WTC11 (cell line): ENCODE measurements at regions not wholly inside any gene's neighbourhood (a gene's known extent, or its start where the extent isn't known, plus 50 kb on each side); places are given as distances from the start of the nearest gene placed in this dataset.

Source experiments
- ATAC-seq: fragments of 200-7000 bp; cut with Tn5 transposase; 2 replicates; pipeline ENCODE4 v1.10.0; 2021; ENCODE audit warnings: mild to moderate bottlenecking, moderate library complexity
- CTCF ChIA-PET: fragments of 300-600 bp; sonication (Branson Sonifier 250); formaldehyde crosslinking; loops from one replicate; lab custom pipeline; 2021; ENCODE audit warnings: antibody characterized with exemption; lab: Charles Lee
- POLR2A ChIA-PET: fragments of 350-600 bp; sonication (Branson Sonifier 250); formaldehyde crosslinking; loops from one replicate; lab custom pipeline; 2021; ENCODE audit warnings: antibody characterized with exemption; lab: Charles Lee
- DNase-seq: peaks from one replicate; pipeline ENCODE4 v3.0.0; 2021; ENCODE audit warnings: low spot score
- H3K27ac Mint-ChIP-seq: 2 replicates; pipeline ENCODE4 v1.8.0; 2021; ENCODE audit warnings: mixed read lengths
- H3K27me3 Mint-ChIP-seq: 2 replicates; pipeline ENCODE4 v1.8.0; 2021; ENCODE audit warnings: low read depth, mild to moderate bottlenecking, moderate library complexity, mixed read lengths
- H3K36me3 Mint-ChIP-seq: 2 replicates; pipeline ENCODE4 v1.8.0; 2021; ENCODE audit warnings: mixed read lengths
- H3K4me1 Mint-ChIP-seq: 2 replicates; pipeline ENCODE4 v1.8.0; 2022; ENCODE audit warnings: mixed read lengths
- H3K4me3 Mint-ChIP-seq: 2 replicates; pipeline ENCODE4 v1.8.0; 2021; ENCODE audit warnings: mild to moderate bottlenecking, moderate library complexity, mixed read lengths
- H3K9me3 Mint-ChIP-seq: 2 replicates; pipeline ENCODE4 v1.8.0; 2021; ENCODE audit warnings: mixed read lengths
- ATF1 ChIP-seq: sonication (generic); formaldehyde crosslinking; IDR thresholded peaks from 2 replicates; pipeline ENCODE4 v1.8.1; 2023; ENCODE audit warnings: mild to moderate bottlenecking, moderate library complexity, missing genetic modification reagents
- E2F4 ChIP-seq: sonication (generic); formaldehyde crosslinking; IDR thresholded peaks from 2 replicates; pipeline ENCODE4 v1.8.1; 2022; ENCODE audit warnings: low read depth, mild to moderate bottlenecking, moderate library complexity, missing genetic modification reagents, borderline replicate concordance
- ESRRA ChIP-seq: sonication (generic); formaldehyde crosslinking; IDR thresholded peaks from 2 replicates; pipeline ENCODE4 v1.8.1; 2022; ENCODE audit warnings: mild to moderate bottlenecking, missing genetic modification reagents, borderline replicate concordance
- FOXJ3 ChIP-seq: sonication (generic); formaldehyde crosslinking; IDR thresholded peaks from 2 replicates; pipeline ENCODE4 v1.9.0; 2021; ENCODE audit warnings: missing genetic modification reagents, mild to moderate bottlenecking, borderline replicate concordance
- IRF2 ChIP-seq: sonication (generic); formaldehyde crosslinking; IDR thresholded peaks from 2 replicates; pipeline ENCODE4 v1.8.0; 2022; ENCODE audit warnings: low read depth, missing genetic modification reagents, borderline replicate concordance
- NFYB ChIP-seq: sonication (generic); formaldehyde crosslinking; conservative IDR thresholded peaks from 2 replicates; pipeline ENCODE4 v1.8.0; 2022; ENCODE audit warnings: low read depth, missing genetic modification reagents
- NR2C2 ChIP-seq: sonication (generic); formaldehyde crosslinking; IDR thresholded peaks from 2 replicates; pipeline ENCODE4 v1.8.0; 2022; ENCODE audit warnings: mild to moderate bottlenecking, missing genetic modification reagents
- SMAD4 ChIP-seq: sonication (generic); formaldehyde crosslinking; IDR thresholded peaks from 2 replicates; pipeline ENCODE4 v1.8.0; 2022; ENCODE audit warnings: mild to moderate bottlenecking, missing genetic modification reagents
- SP1 ChIP-seq: sonication (generic); formaldehyde crosslinking; conservative IDR thresholded peaks from 2 replicates; pipeline ENCODE4 v1.8.1; 2022; ENCODE audit warnings: missing genetic modification reagents
- ZNF317 ChIP-seq: sonication (generic); formaldehyde crosslinking; IDR thresholded peaks from 2 replicates; pipeline ENCODE4 v1.8.1; 2023; ENCODE audit warnings: low read depth, mild to moderate bottlenecking, moderate library complexity, missing genetic modification reagents, borderline replicate concordance
- TF ChIP-seq, protein P1 (sequence below): sonication (generic); formaldehyde crosslinking; IDR thresholded peaks from 2 replicates; pipeline ENCODE4 v1.8.0; 2022; ENCODE audit warnings: mild to moderate bottlenecking, missing genetic modification reagents
- TF ChIP-seq, protein P2 (sequence below): sonication (generic); formaldehyde crosslinking; IDR thresholded peaks from 2 replicates; pipeline ENCODE4 v1.8.0; 2023; ENCODE audit warnings: mild to moderate bottlenecking, missing genetic modification reagents
- TF ChIP-seq, protein P3 (sequence below): sonication (generic); formaldehyde crosslinking; IDR thresholded peaks from 2 replicates; pipeline ENCODE4 v1.8.0; 2022; ENCODE audit warnings: mild to moderate bottlenecking, missing genetic modification reagents
- TF ChIP-seq, protein P4 (sequence below): sonication (generic); formaldehyde crosslinking; IDR thresholded peaks from 2 replicates; pipeline ENCODE4 v1.8.1; 2023; ENCODE audit warnings: mild to moderate bottlenecking, moderate library complexity, missing genetic modification reagents
- TF ChIP-seq, protein P5 (sequence below): sonication (generic); formaldehyde crosslinking; IDR thresholded peaks from 2 replicates; pipeline ENCODE4 v1.8.1; 2022; ENCODE audit warnings: low read depth, missing genetic modification reagents, borderline replicate concordance

- peaks cover 35% of the 10 kb centered on the region for H3K36me3 Mint-ChIP-seq
- no peak overlapping the region for H3K4me3 Mint-ChIP-seq
- no peak overlapping the region for H3K27ac Mint-ChIP-seq
- H3K9me3 Mint-ChIP-seq = peaks cover 54% of the 10 kb centered on the region
- no peaks in the 10 kb centered on the region for H3K4me1 Mint-ChIP-seq
- DNase-seq = no peak
- peaks cover 6% of the 10 kb centered on the region for H3K27me3 Mint-ChIP-seq
- TF ChIP-seq FOXJ3 (CRISPR knock-in tag) = no peak
- no peak for TF ChIP-seq SMAD4 (CRISPR knock-in tag)
- TF ChIP-seq, protein P1, sequence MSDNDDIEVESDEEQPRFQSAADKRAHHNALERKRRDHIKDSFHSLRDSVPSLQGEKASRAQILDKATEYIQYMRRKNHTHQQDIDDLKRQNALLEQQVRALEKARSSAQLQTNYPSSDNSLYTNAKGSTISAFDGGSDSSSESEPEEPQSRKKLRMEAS (CRISPR knock-in tag) = no peak
- TF ChIP-seq SP1 (CRISPR knock-in tag) = no peak
- TF ChIP-seq, protein P2, sequence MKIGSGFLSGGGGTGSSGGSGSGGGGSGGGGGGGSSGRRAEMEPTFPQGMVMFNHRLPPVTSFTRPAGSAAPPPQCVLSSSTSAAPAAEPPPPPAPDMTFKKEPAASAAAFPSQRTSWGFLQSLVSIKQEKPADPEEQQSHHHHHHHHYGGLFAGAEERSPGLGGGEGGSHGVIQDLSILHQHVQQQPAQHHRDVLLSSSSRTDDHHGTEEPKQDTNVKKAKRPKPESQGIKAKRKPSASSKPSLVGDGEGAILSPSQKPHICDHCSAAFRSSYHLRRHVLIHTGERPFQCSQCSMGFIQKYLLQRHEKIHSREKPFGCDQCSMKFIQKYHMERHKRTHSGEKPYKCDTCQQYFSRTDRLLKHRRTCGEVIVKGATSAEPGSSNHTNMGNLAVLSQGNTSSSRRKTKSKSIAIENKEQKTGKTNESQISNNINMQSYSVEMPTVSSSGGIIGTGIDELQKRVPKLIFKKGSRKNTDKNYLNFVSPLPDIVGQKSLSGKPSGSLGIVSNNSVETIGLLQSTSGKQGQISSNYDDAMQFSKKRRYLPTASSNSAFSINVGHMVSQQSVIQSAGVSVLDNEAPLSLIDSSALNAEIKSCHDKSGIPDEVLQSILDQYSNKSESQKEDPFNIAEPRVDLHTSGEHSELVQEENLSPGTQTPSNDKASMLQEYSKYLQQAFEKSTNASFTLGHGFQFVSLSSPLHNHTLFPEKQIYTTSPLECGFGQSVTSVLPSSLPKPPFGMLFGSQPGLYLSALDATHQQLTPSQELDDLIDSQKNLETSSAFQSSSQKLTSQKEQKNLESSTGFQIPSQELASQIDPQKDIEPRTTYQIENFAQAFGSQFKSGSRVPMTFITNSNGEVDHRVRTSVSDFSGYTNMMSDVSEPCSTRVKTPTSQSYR (CRISPR knock-in tag) = no peak
- TF ChIP-seq ESRRA (CRISPR knock-in tag) = no peak
- no peak for TF ChIP-seq ZNF317 (CRISPR knock-in tag)
- no peak for TF ChIP-seq NR2C2 (CRISPR knock-in tag)
- no peak for TF ChIP-seq IRF2 (CRISPR knock-in tag)
- no peak for TF ChIP-seq NFYB (CRISPR knock-in tag)
- TF ChIP-seq, protein P3, sequence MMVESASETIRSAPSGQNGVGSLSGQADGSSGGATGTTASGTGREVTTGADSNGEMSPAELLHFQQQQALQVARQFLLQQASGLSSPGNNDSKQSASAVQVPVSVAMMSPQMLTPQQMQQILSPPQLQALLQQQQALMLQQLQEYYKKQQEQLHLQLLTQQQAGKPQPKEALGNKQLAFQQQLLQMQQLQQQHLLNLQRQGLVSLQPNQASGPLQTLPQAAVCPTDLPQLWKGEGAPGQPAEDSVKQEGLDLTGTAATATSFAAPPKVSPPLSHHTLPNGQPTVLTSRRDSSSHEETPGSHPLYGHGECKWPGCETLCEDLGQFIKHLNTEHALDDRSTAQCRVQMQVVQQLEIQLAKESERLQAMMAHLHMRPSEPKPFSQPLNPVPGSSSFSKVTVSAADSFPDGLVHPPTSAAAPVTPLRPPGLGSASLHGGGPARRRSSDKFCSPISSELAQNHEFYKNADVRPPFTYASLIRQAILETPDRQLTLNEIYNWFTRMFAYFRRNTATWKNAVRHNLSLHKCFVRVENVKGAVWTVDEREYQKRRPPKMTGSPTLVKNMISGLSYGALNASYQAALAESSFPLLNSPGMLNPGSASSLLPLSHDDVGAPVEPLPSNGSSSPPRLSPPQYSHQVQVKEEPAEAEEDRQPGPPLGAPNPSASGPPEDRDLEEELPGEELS (CRISPR knock-in tag) = no peak
- no peak for TF ChIP-seq E2F4 (CRISPR knock-in tag)
- TF ChIP-seq ATF1 (CRISPR knock-in tag) = no peak
- TF ChIP-seq, protein P4, sequence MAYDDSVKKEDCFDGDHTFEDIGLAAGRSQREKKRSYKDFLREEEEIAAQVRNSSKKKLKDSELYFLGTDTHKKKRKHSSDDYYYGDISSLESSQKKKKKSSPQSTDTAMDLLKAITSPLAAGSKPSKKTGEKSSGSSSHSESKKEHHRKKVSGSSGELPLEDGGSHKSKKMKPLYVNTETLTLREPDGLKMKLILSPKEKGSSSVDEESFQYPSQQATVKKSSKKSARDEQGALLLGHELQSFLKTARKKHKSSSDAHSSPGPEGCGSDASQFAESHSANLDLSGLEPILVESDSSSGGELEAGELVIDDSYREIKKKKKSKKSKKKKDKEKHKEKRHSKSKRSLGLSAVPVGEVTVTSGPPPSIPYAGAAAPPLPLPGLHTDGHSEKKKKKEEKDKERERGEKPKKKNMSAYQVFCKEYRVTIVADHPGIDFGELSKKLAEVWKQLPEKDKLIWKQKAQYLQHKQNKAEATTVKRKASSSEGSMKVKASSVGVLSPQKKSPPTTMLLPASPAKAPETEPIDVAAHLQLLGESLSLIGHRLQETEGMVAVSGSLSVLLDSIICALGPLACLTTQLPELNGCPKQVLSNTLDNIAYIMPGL (CRISPR knock-in tag) = no peak
- ChIA-PET POLR2A (no interaction called here), CTCF (no interaction called here)
- ATAC-seq = no peak
Observed at GRCh38 chr6:164578616-164579015, 730.8 kb downstream of the C6orf118 start.

DNA sequence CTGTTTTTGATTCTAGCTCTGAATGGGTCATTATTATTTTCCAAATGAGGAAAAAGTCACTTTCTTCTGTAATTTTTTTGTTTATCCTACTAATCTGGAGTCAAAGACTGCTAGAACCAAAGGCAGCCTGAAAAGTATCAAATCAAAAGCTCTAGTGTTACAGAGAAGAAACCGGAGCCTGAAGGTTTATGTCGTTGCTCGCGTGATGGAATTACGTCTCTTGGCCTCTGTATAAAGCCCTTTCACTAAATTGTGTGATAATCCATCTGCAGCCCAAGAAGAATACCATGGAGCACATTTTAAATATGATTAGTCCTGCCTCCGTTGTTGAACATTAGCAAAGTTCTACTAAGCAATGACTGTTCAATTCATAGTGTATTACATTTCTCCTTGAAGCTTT is 738.6 kb downstream of the C6orf118 start:
- ATAC-seq = no peak
- Mint-ChIP-seq H3K4me1 (peaks cover 23% of the 10 kb centered on the region), H3K36me3 (peaks cover 30% of the 10 kb centered on the region), H3K27me3 (no peaks in the 10 kb centered on the region; the same call in 1 of the 2 replicates), H3K27ac (no peak overlapping the region), H3K9me3 (peaks cover 40% of the 10 kb centered on the region), H3K4me3 (no peak overlapping the region)
- no peak for DNase-seq
- CTCF ChIA-PET = no interaction called here
- TF ChIP-seq, protein P5, sequence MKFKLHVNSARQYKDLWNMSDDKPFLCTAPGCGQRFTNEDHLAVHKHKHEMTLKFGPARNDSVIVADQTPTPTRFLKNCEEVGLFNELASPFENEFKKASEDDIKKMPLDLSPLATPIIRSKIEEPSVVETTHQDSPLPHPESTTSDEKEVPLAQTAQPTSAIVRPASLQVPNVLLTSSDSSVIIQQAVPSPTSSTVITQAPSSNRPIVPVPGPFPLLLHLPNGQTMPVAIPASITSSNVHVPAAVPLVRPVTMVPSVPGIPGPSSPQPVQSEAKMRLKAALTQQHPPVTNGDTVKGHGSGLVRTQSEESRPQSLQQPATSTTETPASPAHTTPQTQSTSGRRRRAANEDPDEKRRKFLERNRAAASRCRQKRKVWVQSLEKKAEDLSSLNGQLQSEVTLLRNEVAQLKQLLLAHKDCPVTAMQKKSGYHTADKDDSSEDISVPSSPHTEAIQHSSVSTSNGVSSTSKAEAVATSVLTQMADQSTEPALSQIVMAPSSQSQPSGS (CRISPR knock-in tag) = no peak
- POLR2A ChIA-PET = no interaction called here
